Neuron (in vitro differentiated cells): ENCODE measurements at regions not wholly inside any gene's neighbourhood (a gene's known extent, or its start where the extent isn't known, plus 50 kb on each side); places are given as distances from the start of the nearest gene placed in this dataset.
A peak's percentile ranks its signal among the peaks of the same experiment; 100 is the strongest.
"Not testable (repeated sequence)": the region's sequence is repeated elsewhere in the genome, so short reads cannot be mapped to it uniquely, and the experiment has no call there.

ENCODE experiments used
- H2AFZ ChIP-seq: one replicate; pipeline ENCODE4 v1.6.1; 2013; ENCODE audit warnings: low read depth, mild to moderate bottlenecking, inconsistent platforms, low read length, moderate library complexity
- H3K27me3 ChIP-seq: one replicate; pipeline ENCODE4 v1.6.1; 2013; ENCODE audit warnings: low read length; ENCODE audit not compliant: insufficient read depth
- H3K36me3 ChIP-seq: one replicate; pipeline ENCODE4 v1.6.1; 2013; ENCODE audit warnings: low read length; ENCODE audit not compliant: insufficient read depth
- H3K4me1 ChIP-seq: one replicate; pipeline ENCODE4 v1.6.1; 2013; ENCODE audit warnings: low read length; ENCODE audit not compliant: insufficient read depth
- H3K4me3 ChIP-seq: 2 replicates; pipeline ENCODE4 v1.5.1; 2013; ENCODE audit warnings: mild to moderate bottlenecking, low read length, moderate library complexity
- H3K9me3 ChIP-seq: one replicate; pipeline ENCODE4 v1.6.1; 2013; ENCODE audit warnings: low read length

DNA sequence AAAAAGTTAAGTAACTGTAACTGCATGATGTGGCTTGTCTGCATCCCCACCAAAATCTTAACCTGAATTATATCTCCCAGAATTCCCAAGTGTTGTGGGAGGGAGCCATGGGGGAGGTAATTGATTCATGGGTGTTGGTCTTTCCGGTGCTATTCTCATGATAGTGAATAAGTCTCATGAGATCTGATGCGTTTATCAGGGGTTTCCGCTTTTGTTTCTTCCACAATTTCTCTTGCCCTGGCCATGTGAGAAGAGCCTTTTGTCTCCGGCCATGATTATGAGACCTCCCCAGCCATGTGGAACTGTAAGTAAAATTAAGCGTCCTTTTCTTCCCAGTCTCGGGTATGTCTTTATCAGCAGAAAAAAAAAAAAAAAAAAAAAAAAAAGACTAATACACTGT, 385.8 kb downstream of the SLITRK1 start:
- Histone ChIP-seq H3K4me3 (no peak overlapping the region), H3K27me3 (no peaks in the 10 kb centered on the region), H3K9me3 (no peaks in the 10 kb centered on the region), H2AFZ (no peak overlapping the region), H3K36me3 (no peaks in the 10 kb centered on the region), H3K4me1 (no peaks in the 10 kb centered on the region)

- no peak overlapping the region for H3K4me3 ChIP-seq
- no peaks in the 10 kb centered on the region for H3K36me3 ChIP-seq
- H3K27me3 ChIP-seq, result no peaks in the 10 kb centered on the region
- H3K4me1 ChIP-seq, result no peaks in the 10 kb centered on the region
- H2AFZ ChIP-seq, result no peak overlapping the region
- H3K9me3 ChIP-seq, result no peaks in the 10 kb centered on the region
Measured at GRCh38 chr13:83485101-83485500, 397.2 kb downstream of the SLITRK1 start.

DNA sequence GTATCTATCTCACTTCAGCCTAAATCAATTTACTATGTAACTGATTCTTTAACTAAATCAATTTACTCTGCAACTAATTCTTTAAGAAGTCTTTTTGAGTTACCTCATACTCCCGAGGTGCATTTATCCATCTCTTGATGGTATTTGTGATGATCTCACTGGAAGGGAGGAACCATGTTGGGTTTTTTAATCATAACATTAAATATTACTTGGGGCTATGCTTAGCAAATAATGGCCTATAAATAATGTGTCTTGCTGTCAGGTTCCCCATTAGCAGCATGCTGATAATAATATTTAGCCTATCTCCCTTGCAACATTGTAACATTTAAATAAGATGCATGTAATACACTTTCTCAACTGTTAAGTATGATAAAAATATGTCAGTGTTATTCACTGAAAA, 411.3 kb downstream of the SLITRK1 start:
- Histone ChIP-seq H3K27me3 (no peaks in the 10 kb centered on the region), H3K9me3 (no peaks in the 10 kb centered on the region), H3K4me1 (no peaks in the 10 kb centered on the region), H3K36me3 (no peaks in the 10 kb centered on the region), H2AFZ (no peak overlapping the region), H3K4me3 (no peak overlapping the region)

DNA sequence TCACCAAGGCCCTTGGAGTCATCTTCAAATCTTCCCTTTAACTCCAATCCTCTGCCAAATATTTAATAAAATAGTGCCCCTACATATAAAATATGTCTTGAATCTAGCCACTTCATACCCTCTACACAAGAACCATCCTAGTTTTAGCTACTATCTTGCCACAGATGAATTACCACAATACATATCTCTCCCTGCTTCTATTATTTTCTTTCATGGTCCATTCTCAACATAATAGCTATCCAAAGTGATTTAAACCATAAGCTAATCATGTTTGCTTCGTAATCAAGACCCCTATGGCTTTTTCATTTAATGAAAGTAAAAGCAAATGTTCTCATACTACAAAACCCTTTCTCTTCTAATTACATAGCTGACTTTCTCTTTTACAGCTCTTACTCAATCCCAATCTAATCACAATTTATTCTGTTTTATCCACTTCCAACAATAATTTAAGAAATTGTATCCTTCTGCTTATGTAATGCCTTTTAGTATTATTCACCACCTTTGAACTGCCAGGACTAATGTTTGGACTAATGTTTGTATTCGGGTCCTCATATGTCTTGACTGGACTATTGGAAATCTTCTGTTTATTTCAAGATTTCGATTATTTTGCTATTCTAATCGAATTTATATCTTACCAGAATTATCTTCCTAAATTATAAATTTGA, 412.0 kb downstream of the SLITRK1 start:
- no peaks in the 10 kb centered on the region for H3K9me3 ChIP-seq
- no peak overlapping the region for H2AFZ ChIP-seq
- no peaks in the 10 kb centered on the region for H3K36me3 ChIP-seq
- no peak overlapping the region for H3K4me3 ChIP-seq
- no peaks in the 10 kb centered on the region for H3K27me3 ChIP-seq
- H3K4me1 ChIP-seq, result no peaks in the 10 kb centered on the region

- H3K36me3 ChIP-seq, result no peaks in the 10 kb centered on the region
- H2AFZ ChIP-seq, result no peak overlapping the region
- no peaks in the 10 kb centered on the region for H3K4me1 ChIP-seq
- no peaks in the 10 kb centered on the region for H3K27me3 ChIP-seq
- peaks cover 4% of the 10 kb centered on the region for H3K9me3 ChIP-seq
- no peak overlapping the region for H3K4me3 ChIP-seq
Measured at GRCh38 chr13:83453723-83454122, 428.6 kb downstream of the SLITRK1 start.

- H3K36me3 ChIP-seq, result no peaks in the 10 kb centered on the region
- no peak overlapping the region for H2AFZ ChIP-seq
- H3K27me3 ChIP-seq, result no peaks in the 10 kb centered on the region
- no peaks in the 10 kb centered on the region for H3K4me1 ChIP-seq
- H3K4me3 ChIP-seq, result no peak overlapping the region
- H3K9me3 ChIP-seq, result peaks cover 4% of the 10 kb centered on the region
Measured at GRCh38 chr13:83453300-83453699, 429.0 kb downstream of the SLITRK1 start.

DNA sequence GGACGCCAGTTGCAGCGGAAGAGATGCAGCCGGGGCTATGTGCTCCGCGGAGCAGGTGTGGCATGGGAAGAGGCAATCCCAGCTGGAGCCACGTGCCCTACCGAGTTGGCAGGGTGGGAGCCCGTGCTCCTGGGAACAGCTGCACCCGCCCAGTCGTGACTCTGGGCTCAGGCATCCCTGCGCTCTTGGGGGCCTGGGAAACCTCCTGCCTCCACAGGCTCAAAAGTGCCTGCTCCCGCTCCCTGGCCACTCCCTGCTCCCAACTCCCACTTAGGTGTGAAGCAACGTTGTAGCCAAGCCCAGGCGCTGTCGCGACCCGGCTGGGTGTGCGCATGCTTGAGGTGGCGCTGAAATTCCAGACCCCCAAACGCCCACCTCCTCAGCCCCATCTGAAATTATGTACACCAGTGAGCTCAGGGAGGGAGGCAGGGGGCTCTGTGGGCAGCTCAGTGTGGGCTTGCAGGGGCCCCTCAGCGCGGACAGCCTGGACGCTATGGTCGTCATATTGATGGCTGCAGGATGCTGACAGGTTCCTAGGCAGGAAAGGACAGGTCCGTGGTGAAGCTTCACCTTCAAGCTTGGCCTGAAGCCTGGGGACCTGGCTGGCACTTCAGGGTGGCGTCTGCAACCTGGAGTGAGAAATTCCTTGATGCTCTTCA, 429.9 kb downstream of the SLITRK1 start:
- H3K4me3 ChIP-seq, result no peak overlapping the region
- H3K27me3 ChIP-seq, result no peaks in the 10 kb centered on the region
- no peaks in the 10 kb centered on the region for H3K4me1 ChIP-seq
- peaks cover 4% of the 10 kb centered on the region for H3K9me3 ChIP-seq
- no peak overlapping the region for H2AFZ ChIP-seq
- H3K36me3 ChIP-seq, result no peaks in the 10 kb centered on the region

- H3K27me3 ChIP-seq, result no peaks in the 10 kb centered on the region
- H2AFZ ChIP-seq, result no peak overlapping the region
- no peaks in the 10 kb centered on the region for H3K36me3 ChIP-seq
- peaks cover 4% of the 10 kb centered on the region for H3K9me3 ChIP-seq
- no peak overlapping the region for H3K4me3 ChIP-seq
- no peaks in the 10 kb centered on the region for H3K4me1 ChIP-seq
Measured at GRCh38 chr13:83450591-83450990, 431.7 kb downstream of the SLITRK1 start.

DNA sequence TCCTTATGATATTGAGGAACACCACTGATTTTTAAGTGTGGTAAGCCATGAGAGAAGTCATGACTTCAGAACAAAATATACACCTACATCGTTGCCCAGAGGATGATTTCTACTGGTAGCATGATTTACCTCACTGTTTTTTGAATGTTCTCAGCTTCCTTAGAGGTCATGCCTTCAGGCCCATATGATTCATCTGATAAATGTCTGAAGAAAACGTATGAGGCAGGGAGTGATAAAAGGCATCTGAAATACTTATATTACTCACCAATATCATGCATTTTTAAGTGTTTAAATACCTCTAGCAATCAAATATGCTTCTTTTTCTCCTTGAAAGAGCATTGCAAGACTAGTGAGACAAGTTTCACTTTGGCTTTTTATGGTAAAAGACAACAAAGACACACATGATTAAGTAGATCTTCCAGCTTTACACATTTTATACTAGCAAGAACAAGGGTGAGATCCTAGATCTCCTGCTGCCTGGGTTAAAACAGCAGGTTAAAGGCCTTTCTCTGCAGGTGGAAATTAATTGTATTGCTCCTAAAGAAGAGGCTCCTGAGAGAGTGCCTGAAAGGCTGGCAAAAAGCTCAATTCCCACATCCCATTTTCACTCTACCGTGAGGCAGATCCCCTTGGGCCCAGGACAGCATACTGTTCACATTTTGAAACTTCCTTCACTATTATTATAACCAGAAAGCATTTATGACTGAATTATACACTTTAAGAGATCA, 432.4 kb downstream of the SLITRK1 start:
- H3K9me3 ChIP-seq, result peaks cover 4% of the 10 kb centered on the region
- no peaks in the 10 kb centered on the region for H3K27me3 ChIP-seq
- H3K4me3 ChIP-seq, result no peak overlapping the region
- H3K4me1 ChIP-seq, result no peaks in the 10 kb centered on the region
- no peaks in the 10 kb centered on the region for H3K36me3 ChIP-seq
- H2AFZ ChIP-seq, result no peak overlapping the region

DNA sequence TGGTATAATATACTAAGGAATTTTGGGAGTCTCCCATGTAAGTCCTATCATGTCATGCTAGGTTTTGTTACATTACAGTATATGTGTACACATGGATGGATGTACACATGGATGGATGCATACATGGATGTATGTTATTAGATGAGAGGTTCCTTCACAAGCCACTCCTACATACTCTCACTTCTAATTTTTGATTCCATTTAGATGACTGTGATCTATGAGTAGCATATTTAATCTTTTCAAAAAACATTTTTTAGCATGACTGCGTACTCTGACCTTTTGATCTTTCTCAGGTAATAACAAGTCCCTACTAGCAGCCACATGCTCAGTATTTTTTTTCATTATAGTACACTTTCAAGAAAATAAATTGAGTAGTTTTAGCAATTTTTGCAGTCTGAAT, 441.8 kb downstream of the SLITRK1 start:
- no peak overlapping the region for H2AFZ ChIP-seq
- no peaks in the 10 kb centered on the region for H3K27me3 ChIP-seq

DNA sequence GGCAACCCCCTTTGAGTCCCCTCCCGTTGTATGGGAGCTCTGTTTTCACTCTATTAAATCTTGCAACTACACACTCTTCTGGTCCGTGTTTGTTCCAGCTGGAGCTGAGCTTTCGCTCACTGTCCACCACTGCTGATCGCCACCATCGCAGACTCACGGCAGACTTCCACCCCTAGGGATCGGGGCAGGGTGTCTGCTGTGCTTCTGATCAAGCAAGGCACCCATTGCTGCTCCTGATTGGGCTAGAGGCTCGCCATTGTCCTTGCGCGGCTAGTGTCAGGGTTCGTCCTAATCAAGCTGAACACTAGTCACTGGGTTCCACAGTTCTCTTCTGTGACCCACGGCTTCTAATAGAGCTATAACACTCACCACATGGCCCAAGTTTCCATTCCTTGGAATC, 442.8 kb downstream of the SLITRK1 start:
- H3K4me1 ChIP-seq, H3K9me3 ChIP-seq, H3K27me3 ChIP-seq, H2AFZ ChIP-seq, H3K4me3 ChIP-seq, H3K36me3 ChIP-seq: not testable (repeated sequence)

More for the DNA sequence above, 441.8 kb downstream of the SLITRK1 start:
- Histone ChIP-seq H3K9me3 (no peaks in the 10 kb centered on the region), H3K36me3 (no peaks in the 10 kb centered on the region), H3K4me3 (no peak overlapping the region), H3K4me1 (no peaks in the 10 kb centered on the region)

GRCh38 chr13:83423861-83424260, 458.4 kb downstream of the SLITRK1 start:
- no peaks in the 10 kb centered on the region for H3K9me3 ChIP-seq
- no peaks in the 10 kb centered on the region for H3K27me3 ChIP-seq
- H3K4me1 ChIP-seq, result no peaks in the 10 kb centered on the region
- H2AFZ ChIP-seq, result no peak overlapping the region
- H3K36me3 ChIP-seq, result no peaks in the 10 kb centered on the region
- no peak overlapping the region for H3K4me3 ChIP-seq

GRCh38 chr13:83423381-83423780, 458.9 kb downstream of the SLITRK1 start:
- Histone ChIP-seq H3K9me3 (no peaks in the 10 kb centered on the region), H3K4me3 (no peak overlapping the region), H3K27me3 (no peaks in the 10 kb centered on the region), H3K4me1 (no peaks in the 10 kb centered on the region), H2AFZ (peak overlapping the region; percentile 16), H3K36me3 (no peaks in the 10 kb centered on the region)
